Mucosa of descending colon (tissue), 3 donors: ENCODE measurements at regions not wholly inside any gene's neighbourhood (a gene's known extent, or its start where the extent isn't known, plus 50 kb on each side); places are given as distances from the start of the nearest gene placed in this dataset.

ENCODE experiments used
- ATAC-seq: fragments of 200-7000 bp; cut with Tn5 transposase; one replicate; pipeline ENCODE4 v1.9.1; 2020; ENCODE audit warnings: mild to moderate bottlenecking, moderate library complexity
- DNase-seq, 3 donors: peaks; one replicate each; pipeline ENCODE4 v3.0.0-alpha.2; 2020
- H3K36me3 ChIP-seq: fragments of 200-600 bp; one replicate; pipeline ENCODE4 v1.8.0; 2021; ENCODE audit warnings: low read depth, mild to moderate bottlenecking
- H3K4me1 ChIP-seq: fragments of 200-600 bp; one replicate; pipeline ENCODE4 v1.8.0; 2021; ENCODE audit warnings: low read depth, mild to moderate bottlenecking
- H3K4me3 ChIP-seq: fragments of 200-600 bp; one replicate; pipeline ENCODE4 v1.8.0; 2021; ENCODE audit warnings: mild to moderate bottlenecking
- H3K9me3 ChIP-seq: fragments of 200-600 bp; one replicate; pipeline ENCODE4 v1.8.0; 2021; ENCODE audit warnings: mild to moderate bottlenecking
- intact Hi-C, 2 donors: fragments of 100-400 bp; cut with DNase I in 1 of 2; cut with micrococcal nuclease in 1 of 2; formaldehyde crosslinking; loops; one replicate each; pipeline versions ENCODE4 v1.11.0 to v1.11.1; 2022; cut with DNase I, micrococcal nuclease
- TF ChIP-seq, protein P1 (sequence below): fragments of 200-600 bp; IDR thresholded peaks from one replicate; pipeline ENCODE4 v1.8.0; 2022; ENCODE audit warnings: antibody characterized with exemption, mild to moderate bottlenecking
- donor health status: DM: no; HTN: no; CAD: no; lungs with moderate emphysema.
- donor health status: DM: no; HTN: no; CAD: no.
- donor health status: DM: no; HTN: yes; CAD: no.

DNA sequence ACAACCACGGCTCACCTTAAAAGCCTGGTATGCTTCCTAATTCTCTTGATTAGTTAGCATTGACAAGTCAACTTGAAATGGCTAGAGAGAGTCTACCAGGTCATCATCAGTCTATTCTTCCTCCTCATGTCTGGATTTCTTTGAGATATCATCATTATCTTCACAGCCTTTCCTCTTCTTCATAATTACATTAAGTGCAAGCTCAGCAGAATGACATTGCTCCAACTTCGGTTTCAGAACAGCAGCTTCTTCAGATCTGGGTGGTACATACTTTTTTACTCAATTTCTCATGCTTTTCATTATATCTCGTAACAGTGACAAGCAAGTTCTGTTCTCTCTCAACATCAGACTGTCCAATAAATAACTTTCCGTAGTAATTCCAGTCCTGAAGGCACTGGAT is 337.5 kb upstream of the TENM3 start:
- intact Hi-C loops, result no loop called here

DNA sequence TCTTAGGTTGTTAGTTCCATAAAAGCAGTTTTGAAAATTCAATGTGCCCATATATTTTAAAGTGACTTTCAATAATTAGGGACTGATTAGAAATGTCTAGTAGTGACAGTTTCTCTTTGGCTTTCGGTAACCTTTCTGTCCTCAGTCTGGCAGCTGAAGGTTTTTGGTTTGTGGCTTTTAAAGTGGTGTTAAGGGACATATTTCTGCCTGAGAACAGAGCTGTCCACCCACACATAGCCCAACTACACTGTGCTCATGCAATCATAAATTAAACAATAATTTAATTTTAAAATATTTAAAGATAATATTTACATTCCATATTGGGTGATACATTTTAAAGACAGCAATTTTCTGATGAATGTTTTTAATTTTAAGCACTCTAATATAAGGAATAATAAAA is 335.0 kb upstream of the TENM3 start:
- no peak overlapping the region for H3K4me3 ChIP-seq
- intact Hi-C loops, result no loop called here
- ATAC-seq, result no peak
- H3K9me3 ChIP-seq, result no peaks in the 10 kb centered on the region
- no peaks in the 10 kb centered on the region for H3K36me3 ChIP-seq
- no peak for DNase-seq
- TF ChIP-seq, protein P1, sequence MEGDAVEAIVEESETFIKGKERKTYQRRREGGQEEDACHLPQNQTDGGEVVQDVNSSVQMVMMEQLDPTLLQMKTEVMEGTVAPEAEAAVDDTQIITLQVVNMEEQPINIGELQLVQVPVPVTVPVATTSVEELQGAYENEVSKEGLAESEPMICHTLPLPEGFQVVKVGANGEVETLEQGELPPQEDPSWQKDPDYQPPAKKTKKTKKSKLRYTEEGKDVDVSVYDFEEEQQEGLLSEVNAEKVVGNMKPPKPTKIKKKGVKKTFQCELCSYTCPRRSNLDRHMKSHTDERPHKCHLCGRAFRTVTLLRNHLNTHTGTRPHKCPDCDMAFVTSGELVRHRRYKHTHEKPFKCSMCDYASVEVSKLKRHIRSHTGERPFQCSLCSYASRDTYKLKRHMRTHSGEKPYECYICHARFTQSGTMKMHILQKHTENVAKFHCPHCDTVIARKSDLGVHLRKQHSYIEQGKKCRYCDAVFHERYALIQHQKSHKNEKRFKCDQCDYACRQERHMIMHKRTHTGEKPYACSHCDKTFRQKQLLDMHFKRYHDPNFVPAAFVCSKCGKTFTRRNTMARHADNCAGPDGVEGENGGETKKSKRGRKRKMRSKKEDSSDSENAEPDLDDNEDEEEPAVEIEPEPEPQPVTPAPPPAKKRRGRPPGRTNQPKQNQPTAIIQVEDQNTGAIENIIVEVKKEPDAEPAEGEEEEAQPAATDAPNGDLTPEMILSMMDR, result no peak
- no peaks in the 10 kb centered on the region for H3K4me1 ChIP-seq

More for the DNA sequence above, 337.5 kb upstream of the TENM3 start:
- Histone ChIP-seq H3K36me3 (no peaks in the 10 kb centered on the region), H3K9me3 (no peaks in the 10 kb centered on the region), H3K4me1 (no peaks in the 10 kb centered on the region), H3K4me3 (no peak overlapping the region)
- DNase-seq, result no peak
- ATAC-seq, result no peak
- TF ChIP-seq, protein P1, result no peak

DNA sequence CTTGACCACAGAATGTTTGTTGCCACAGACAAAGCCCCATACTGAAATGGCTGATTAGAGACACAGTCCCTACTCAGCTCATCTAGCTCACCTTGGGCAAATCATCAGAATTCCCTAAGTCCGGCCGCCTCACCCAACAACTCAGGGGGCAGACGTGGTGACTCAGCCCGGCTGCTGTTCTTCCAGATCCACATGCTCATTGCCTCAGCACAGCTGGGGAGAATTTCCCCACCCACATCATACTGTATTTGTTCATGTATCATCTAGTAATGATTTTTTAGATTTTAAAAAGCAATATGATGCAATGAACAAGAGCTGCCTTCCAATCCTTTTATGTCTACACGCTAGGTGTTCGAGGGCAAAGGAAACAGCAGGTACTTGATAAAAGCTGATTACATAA is 333.8 kb upstream of the TENM3 start:
- intact Hi-C loops, result no loop called here
- TF ChIP-seq, protein P1, result no peak
- ATAC-seq (no peak), DNase-seq (no peak)
- Histone ChIP-seq H3K36me3 (no peaks in the 10 kb centered on the region), H3K4me3 (no peak overlapping the region), H3K4me1 (no peaks in the 10 kb centered on the region), H3K9me3 (no peaks in the 10 kb centered on the region)

DNA sequence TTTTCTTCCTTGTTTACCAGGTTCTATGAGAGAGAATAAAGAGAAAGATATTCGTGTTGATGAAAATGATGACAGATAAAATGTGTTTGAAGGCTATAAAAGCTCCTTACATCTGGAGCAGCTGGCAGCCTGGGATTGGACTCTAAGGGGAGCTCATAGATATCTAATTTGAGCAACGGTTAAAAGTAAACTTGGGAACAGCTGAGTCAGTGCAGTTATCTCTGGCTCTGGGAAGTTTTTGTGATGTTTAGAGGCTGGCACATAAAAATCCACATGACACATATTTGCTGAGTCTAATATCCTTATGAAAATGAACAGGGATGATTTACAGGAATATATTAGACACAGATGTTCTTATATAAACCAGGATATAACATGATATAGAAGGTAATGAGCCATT is 331.8 kb upstream of the TENM3 start:
- Histone ChIP-seq H3K4me1 (no peaks in the 10 kb centered on the region), H3K9me3 (no peaks in the 10 kb centered on the region), H3K36me3 (no peaks in the 10 kb centered on the region), H3K4me3 (no peak overlapping the region)
- ATAC-seq (no peak), DNase-seq (no peak)
- intact Hi-C loops, result no loop called here
- TF ChIP-seq, protein P1, result no peak

DNA sequence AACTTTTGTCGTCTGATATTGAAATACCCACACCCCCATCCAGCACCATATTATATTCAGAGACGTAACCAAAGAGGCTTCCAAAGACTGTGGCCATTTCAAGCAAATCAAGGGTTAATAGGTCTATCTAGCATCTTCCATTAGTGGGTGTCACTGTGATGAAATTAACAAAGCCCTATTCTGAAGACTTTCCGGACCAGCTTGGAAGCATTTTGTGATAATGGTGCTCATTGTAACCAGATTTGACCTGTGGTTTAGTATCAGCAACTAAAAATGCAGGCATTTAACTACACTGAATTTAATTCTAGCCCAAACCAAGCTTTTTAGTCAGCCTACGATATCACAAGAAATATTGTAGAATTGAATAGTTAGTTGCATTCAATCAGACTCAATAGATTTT is 309.7 kb upstream of the TENM3 start:
- ATAC-seq (no peak), DNase-seq (no peak)
- TF ChIP-seq, protein P1, result no peak
- Histone ChIP-seq H3K36me3 (no peaks in the 10 kb centered on the region), H3K4me1 (no peaks in the 10 kb centered on the region), H3K9me3 (no peaks in the 10 kb centered on the region), H3K4me3 (no peak overlapping the region)
- intact Hi-C loops, result no loop called here

DNA sequence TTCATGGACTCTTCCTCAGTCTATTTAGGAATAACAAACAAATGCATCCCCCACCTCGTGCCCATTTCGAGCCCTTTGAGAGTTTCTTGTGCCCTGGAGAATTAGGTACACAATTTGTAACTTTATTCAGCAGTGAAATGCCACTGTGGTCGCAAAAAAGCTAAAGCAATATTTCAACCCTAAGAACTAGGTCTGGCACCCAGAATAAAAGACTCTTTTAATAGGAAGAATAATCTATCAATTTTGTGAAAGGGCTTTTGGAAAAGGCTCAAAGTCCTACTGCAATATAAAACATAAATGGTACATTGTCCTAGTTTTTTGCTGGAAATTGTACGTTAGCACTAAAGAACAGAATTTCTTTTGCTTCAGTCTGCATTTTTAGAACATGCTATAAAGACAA is 304.6 kb upstream of the TENM3 start:
- ATAC-seq, result no peak

More for the DNA sequence above, 304.6 kb upstream of the TENM3 start:
- no peak for DNase-seq
- intact Hi-C loops, result no loop called here
- H3K4me1 ChIP-seq, result no peaks in the 10 kb centered on the region
- TF ChIP-seq, protein P1, result no peak
- no peaks in the 10 kb centered on the region for H3K9me3 ChIP-seq
- no peak overlapping the region for H3K4me3 ChIP-seq
- H3K36me3 ChIP-seq, result no peaks in the 10 kb centered on the region
